H9 (cell line): ENCODE measurements at regions not wholly inside any gene's neighbourhood (a gene's known extent, or its start where the extent isn't known, plus 50 kb on each side); places are given as distances from the start of the nearest gene placed in this dataset.

Source experiments
- DNase-seq: peaks from one replicate; pipeline ENCODE4 v3.0.0-alpha.2; 2017
- H2AFZ ChIP-seq: one replicate; pipeline ENCODE4 v1.6.1; 2013; ENCODE audit warnings: mild to moderate bottlenecking, low read length, control low read depth, moderate library complexity
- H2AK5ac ChIP-seq: 2 replicates; pipeline ENCODE4 v1.6.1; 2013; ENCODE audit warnings: low read length, control low read depth, mixed read lengths; ENCODE audit not compliant: insufficient read length
- H2BK120ac ChIP-seq: one replicate; pipeline ENCODE4 v1.6.1; 2013; ENCODE audit warnings: low read depth, mild to moderate bottlenecking, low read length, control low read depth, inconsistent platforms; ENCODE audit not compliant: poor library complexity, severe bottlenecking
- H2BK12ac ChIP-seq: 2 replicates; pipeline ENCODE4 v1.6.1; 2013; ENCODE audit warnings: low read length, control low read depth, mixed read lengths, low read depth; ENCODE audit not compliant: insufficient read length
- H2BK15ac ChIP-seq: 2 replicates; pipeline ENCODE4 v1.6.1; 2013; ENCODE audit warnings: low read depth, low read length, control low read depth
- H2BK20ac ChIP-seq: one replicate; pipeline ENCODE4 v1.6.1; 2013; ENCODE audit warnings: low read depth, mild to moderate bottlenecking, low read length, control low read depth, inconsistent platforms; ENCODE audit not compliant: poor library complexity, severe bottlenecking
- H2BK5ac ChIP-seq: 2 replicates; pipeline ENCODE4 v1.6.1; 2013; ENCODE audit warnings: low read length, control low read depth, mixed read lengths; ENCODE audit not compliant: insufficient read length
- H3K14ac ChIP-seq: 2 replicates; pipeline ENCODE4 v1.6.1; 2013; ENCODE audit warnings: low read length, control low read depth; ENCODE audit not compliant: insufficient read depth
- H3K18ac ChIP-seq: 2 replicates; pipeline ENCODE4 v1.6.1; 2013; ENCODE audit warnings: low read depth, mild to moderate bottlenecking, mixed read lengths, low read length, control low read depth; ENCODE audit not compliant: insufficient read length
- H3K23ac ChIP-seq: 2 replicates; pipeline ENCODE4 v1.6.1; 2013; ENCODE audit warnings: low read length, control low read depth, mixed read lengths, low read depth; ENCODE audit not compliant: insufficient read length
- H3K23me2 ChIP-seq: 2 replicates; pipeline ENCODE4 v1.6.1; 2013; ENCODE audit warnings: low read depth, mild to moderate bottlenecking, mixed read lengths, low read length, control low read depth; ENCODE audit not compliant: insufficient read length, poor library complexity, severe bottlenecking
- H3K27ac ChIP-seq: 2 replicates; pipeline ENCODE4 v1.5.1; 2013; ENCODE audit warnings: low read length, control low read depth, mixed read lengths, low read depth; ENCODE audit not compliant: insufficient read length
- H3K27me3 ChIP-seq: 2 replicates; pipeline ENCODE4 v1.6.1; 2013; ENCODE audit warnings: low read length, control low read depth, inconsistent platforms; ENCODE audit not compliant: insufficient read depth
- H3K4ac ChIP-seq: 2 replicates; pipeline ENCODE4 v1.6.1; 2013; ENCODE audit warnings: low read depth, mild to moderate bottlenecking, control low read depth, inconsistent platforms, low read length, moderate library complexity
- H3K4me1 ChIP-seq: 2 replicates; pipeline ENCODE4 v1.6.1; 2013; ENCODE audit warnings: low read length, control low read depth, inconsistent platforms; ENCODE audit not compliant: insufficient read depth
- H3K4me2 ChIP-seq: 2 replicates; pipeline ENCODE4 v1.6.1; 2013; ENCODE audit warnings: low read length, control low read depth, mixed read lengths; ENCODE audit not compliant: insufficient read length, insufficient read depth
- H3K56ac ChIP-seq: 2 replicates; pipeline ENCODE4 v1.6.1; 2013; ENCODE audit warnings: low read depth, mild to moderate bottlenecking, mixed read lengths, low read length, control low read depth; ENCODE audit not compliant: insufficient read length
- H3K79me1 ChIP-seq: 2 replicates; pipeline ENCODE4 v1.6.1; 2013; ENCODE audit warnings: low read depth, mild to moderate bottlenecking, moderate library complexity, low read length, control low read depth, inconsistent platforms; ENCODE audit not compliant: insufficient read depth, poor library complexity, severe bottlenecking
- H3K79me2 ChIP-seq: 2 replicates; pipeline ENCODE4 v1.6.1; 2013; ENCODE audit warnings: low read length, control low read depth, inconsistent platforms; ENCODE audit not compliant: insufficient read depth
- H3K9ac ChIP-seq: 2 replicates; pipeline ENCODE4 v1.6.1; 2013; ENCODE audit warnings: low read length, control low read depth, mixed read lengths; ENCODE audit not compliant: insufficient read length; ENCODE audit errors: extremely low read depth
- H3K9me3 ChIP-seq: one replicate; pipeline ENCODE4 v1.6.1; 2013; ENCODE audit warnings: low read depth, low read length, inconsistent platforms; ENCODE audit not compliant: control insufficient read depth
- H3T11ph ChIP-seq: one replicate; pipeline ENCODE4 v1.6.1; 2013; ENCODE audit warnings: mild to moderate bottlenecking, low read length, control low read depth, inconsistent platforms
- H4K20me1 ChIP-seq: one replicate; pipeline ENCODE4 v1.6.1; 2013; ENCODE audit not compliant: control insufficient read depth, insufficient read length, insufficient read depth
- H4K5ac ChIP-seq: 2 replicates; pipeline ENCODE4 v1.6.1; 2013; ENCODE audit warnings: low read depth, mild to moderate bottlenecking, mixed read lengths, low read length, control low read depth; ENCODE audit not compliant: insufficient read length
- H4K8ac ChIP-seq: replicated peaks from 2 replicates; pipeline ENCODE4 v1.6.1; 2013; ENCODE audit warnings: low read length, control low read depth, mixed read lengths, low read depth; ENCODE audit not compliant: insufficient read length
- H4K91ac ChIP-seq: 2 replicates; pipeline ENCODE4 v1.6.1; 2013; ENCODE audit warnings: low read depth, mild to moderate bottlenecking, moderate library complexity, mixed read lengths, low read length, control low read depth; ENCODE audit not compliant: insufficient read length
- H3K27ac Mint-ChIP-seq, 3 experiments: 2 replicates in 2 of 3; 3 replicates in 1 of 3; pipeline ENCODE4 v1.8.0; 2020 to 2021; ENCODE audit warnings: mixed read lengths in 3 of 3, mild to moderate bottlenecking in 1 of 3, moderate library complexity in 1 of 3
- H3K27me3 Mint-ChIP-seq: 2 replicates; pipeline ENCODE4 v1.8.0; 2021; ENCODE audit warnings: low read depth, mild to moderate bottlenecking, moderate library complexity, mixed read lengths
- H3K36me3 Mint-ChIP-seq, 3 experiments: 2 replicates in 2 of 3; 3 replicates in 1 of 3; pipeline ENCODE4 v1.8.0; 2020 to 2021; ENCODE audit warnings: low read depth in 3 of 3, mixed read lengths in 3 of 3; ENCODE audit not compliant: insufficient read depth in 1 of 3
- H3K4me1 Mint-ChIP-seq, 2 experiments: 2 replicates each; pipeline ENCODE4 v1.8.0; 2020; ENCODE audit warnings: mixed read lengths in 2 of 2
- H3K4me3 Mint-ChIP-seq, 2 experiments: 2 replicates in 1 of 2; 3 replicates in 1 of 2; pipeline ENCODE4 v1.8.0; 2020 to 2021; ENCODE audit warnings: mild to moderate bottlenecking in 2 of 2, mixed read lengths in 2 of 2, moderate library complexity in 1 of 2
- H3K9me3 Mint-ChIP-seq, 2 experiments: 2 replicates in 1 of 2; 3 replicates in 1 of 2; pipeline ENCODE4 v1.8.0; 2020; ENCODE audit warnings: mild to moderate bottlenecking in 2 of 2, mixed read lengths in 2 of 2, moderate library complexity in 1 of 2
- CTCF ChIP-seq: fragments of 200-600 bp; sonication (generic); conservative IDR thresholded peaks from 3 replicates; pipeline ENCODE4 v1.8.0; 2021; ENCODE audit warnings: antibody characterized with exemption, mild to moderate bottlenecking
- WGBS: extraction: QIAGEN DNeasy Blood & Tissue Kit; methylation state at CpG from one replicate; pipeline ENCODE4 v1.1.7; 2013; ENCODE audit warnings: missing lambda C conversion rate, low lambda C conversion rate, mixed read lengths; ENCODE audit not compliant: insufficient read length; ENCODE audit errors: extremely low coverage; 5-methylcytosine and 5-hydroxymethylcytosine counted together

- no peak overlapping the region for H2BK5ac ChIP-seq
- H2BK120ac ChIP-seq, result no peak overlapping the region
- no peaks in the 10 kb centered on the region for H3K79me2 ChIP-seq
- no peak overlapping the region for H4K8ac ChIP-seq
- H3T11ph ChIP-seq, result no peak overlapping the region
- no peak overlapping the region for H3K23ac ChIP-seq
- no peaks in the 10 kb centered on the region for H3K23me2 ChIP-seq
- H3K9ac ChIP-seq, result no peak overlapping the region
- Mint-ChIP-seq H3K36me3 (no peaks in the 10 kb centered on the region; a peak in 1 of 7 replicates), H3K27me3 (peaks cover 15% of the 10 kb centered on the region), H3K27ac (no peak overlapping the region), H3K4me3 (no peak overlapping the region), H3K4me1 (peaks cover 8 to 9% of the 10 kb centered on the region in 2 experiments), H3K9me3 (no peaks in the 10 kb centered on the region)
- no peak overlapping the region for H2AFZ ChIP-seq
- H4K20me1 ChIP-seq, result no peaks in the 10 kb centered on the region
- H3K18ac ChIP-seq, result no peak overlapping the region
- H3K27ac ChIP-seq, result no peak overlapping the region
- H3K4me2 ChIP-seq, result no peak overlapping the region
- no peaks in the 10 kb centered on the region for H3K27me3 ChIP-seq
- no peak overlapping the region for H2BK20ac ChIP-seq
- H2AK5ac ChIP-seq, result no peak overlapping the region
- no peak for TF ChIP-seq CTCF
- H4K91ac ChIP-seq, result no peak overlapping the region
- H3K4me1 ChIP-seq, result no peaks in the 10 kb centered on the region
- no peak for DNase-seq
- H2BK15ac ChIP-seq, result no peak overlapping the region
- no peaks in the 10 kb centered on the region for H3K79me1 ChIP-seq
- H3K4ac ChIP-seq, result no peak overlapping the region
- no peaks in the 10 kb centered on the region for H3K9me3 ChIP-seq
- H2BK12ac ChIP-seq, result no peak overlapping the region
- H3K14ac ChIP-seq, result no peak overlapping the region
- H4K5ac ChIP-seq, result no peak overlapping the region
- H3K56ac ChIP-seq, result no peak overlapping the region
- WGBS, result no CpG with 5 or more reads among the region's 2 CpGs
These were observed 92.8 kb downstream of the HNRNPLL start for GRCh38 chr2:38509947-38510326.
